ENCODE measurements at regions not wholly inside any gene's neighbourhood (a gene's known extent, or its start where the extent isn't known, plus 50 kb on each side); places are given as distances from the start of the nearest gene placed in this dataset.
A peak's percentile ranks its signal among the peaks of the same experiment; 100 is the strongest.

GRCh38 chr6:15908871-15909270, 220.0 kb upstream of the MYLIP start:
- no peak for DNase-seq (ENCODE audit: low read depth, low spot score)
- no peaks in the 10 kb centered on the region for H3K36me3 ChIP-seq (ENCODE audit: control insufficient read depth in 2 of 2, insufficient read depth in 2 of 2, low read length in 1 of 2)
- H3K4me3 ChIP-seq = no peak overlapping the region
- H3K4me2 ChIP-seq (ENCODE audit: control insufficient read depth, insufficient read depth) = no peak overlapping the region
- ChIA-PET POLR2A (no interaction called here), CTCF (interaction anchor here (1.0 to 1.2 kb wide), 4 partner anchors 15 to 274 kb away, joined by 3 to 4 read pairs (median 3); no protein-coding TSS in a partner anchor), SMC1A (ENCODE audit: uncharacterized antibody, unreplicated experiment) (interaction anchor here (0.8 to 12.8 kb wide), 7 partner anchors 8 to 227 kb away, joined by 4 to 184 read pairs (median 5); partner anchors contain the start of gene MYLIP), RAD21 (ENCODE audit: unreplicated experiment) (interaction anchor here (1.1 to 11.6 kb wide), 4 partner anchors 29 to 219 kb away, joined by 3 to 220 read pairs (median 32); partner anchors contain the start of gene MYLIP)
- in situ Hi-C loops (cut with MboI) = no loop called here
- no peaks in the 10 kb centered on the region for H4K20me1 ChIP-seq (ENCODE audit: control insufficient read depth, insufficient read depth)
- no peak for FAIRE-seq
- peak; percentile 11; the same call in 1 of the 2 replicates for TF ChIP-seq MLLT1 (IDR thresholded peaks at IDR 0.05)
- TF ChIP-seq HCFC1 (IDR thresholded peaks at IDR 0.05; ENCODE audit: low read length) = no peak
- TF ChIP-seq HDGF (IDR thresholded peaks at IDR 0.05) = 0 out of 2 replicates have a peak, but pooled peaks have one; percentile 43
- H3K79me2 ChIP-seq (ENCODE audit: control insufficient read depth, insufficient read depth, low read length) = no peaks in the 10 kb centered on the region
- H3K27ac ChIP-seq (ENCODE audit: control insufficient read depth, insufficient read depth) = no peak overlapping the region
- no peaks in the 10 kb centered on the region for H3K27me3 ChIP-seq (replicated peaks in 1 of 2; ENCODE audit: control insufficient read depth in 2 of 2, insufficient read depth in 2 of 2, low read length in 1 of 2)
- intact Hi-C loops (cut with micrococcal nuclease; ENCODE audit: unreplicated experiment) = no loop called here
- H3K9me3 ChIP-seq (replicated peaks; ENCODE audit: control insufficient read depth, insufficient read depth, low read length) = no peaks in the 10 kb centered on the region
- H2AFZ ChIP-seq (ENCODE audit: control insufficient read depth, low read depth, low read length) = no peak overlapping the region
- no peak overlapping the region for H3K9ac ChIP-seq (ENCODE audit: control insufficient read depth, insufficient read depth, low read length)
- peaks cover 44% of the 10 kb centered on the region for H3K4me1 ChIP-seq (ENCODE audit: control insufficient read depth, insufficient read depth, low read length)
- no TSS peak for BruUV-seq (replicated peaks)
- ATAC-seq = no peak
- WGBS (ENCODE audit: insufficient coverage, insufficient replicate concordance, low lambda C conversion rate, missing lambda C conversion rate) = 97% methylated on average over 5 of the region's 5 CpGs

- no peak; the same call in 2 of the 3 replicates for ATAC-seq
- intact Hi-C loops (cut with micrococcal nuclease; ENCODE audit: unreplicated experiment) (no loop called here), in situ Hi-C loops (cut with MboI) (no loop called here)
- Histone ChIP-seq H3K4me3 (no peak overlapping the region), H3K4me1 (ENCODE audit: control insufficient read depth, insufficient read depth, low read length) (peaks cover 44% of the 10 kb centered on the region), H2AFZ (ENCODE audit: control insufficient read depth, low read depth, low read length) (peak overlapping the region; percentile 65), H3K27me3 (replicated peaks in 1 of 2; ENCODE audit: control insufficient read depth in 2 of 2, insufficient read depth in 2 of 2, low read length in 1 of 2) (no peaks in the 10 kb centered on the region), H3K9ac (ENCODE audit: control insufficient read depth, insufficient read depth, low read length) (no peak overlapping the region), H3K9me3 (replicated peaks; ENCODE audit: control insufficient read depth, insufficient read depth, low read length) (peaks cover 5% of the 10 kb centered on the region; the same call in 2 of the 3 replicates), H3K36me3 (ENCODE audit: control insufficient read depth in 2 of 2, insufficient read depth in 2 of 2, low read length in 1 of 2) (no peaks in the 10 kb centered on the region), H3K4me2 (ENCODE audit: control insufficient read depth, insufficient read depth) (peak overlapping the region; percentile 56; the same call in 1 of the 2 replicates), H4K20me1 (ENCODE audit: control insufficient read depth, insufficient read depth) (no peaks in the 10 kb centered on the region), H3K27ac (ENCODE audit: control insufficient read depth, insufficient read depth) (peak overlapping the region; percentile 54), H3K79me2 (ENCODE audit: control insufficient read depth, insufficient read depth, low read length) (no peaks in the 10 kb centered on the region)
- no TSS peak for BruUV-seq (replicated peaks)
- 0 out of 2 replicates have a peak, but pooled peaks have one; percentile 10 for TF ChIP-seq ZNF687 (IDR thresholded peaks at IDR 0.05)
- TF ChIP-seq ATF2 (IDR thresholded peaks at IDR 0.05; ENCODE audit: low read length) = no peak
- peak; percentile 43 for TF ChIP-seq MLLT1 (IDR thresholded peaks at IDR 0.05)
- no peak for TF ChIP-seq CREB1 (IDR thresholded peaks at IDR 0.05; ENCODE audit: low read depth)
- no peak for TF ChIP-seq HDGF (IDR thresholded peaks at IDR 0.05)
- DNase-seq (ENCODE audit: low read depth, low spot score) = no peak
- CTCF ChIA-PET = interaction anchor here (0.7 to 1.2 kb wide), 7 partner anchors 14 to 261 kb away, joined by 3 to 4 read pairs (median 3); partner anchors contain the start of gene MYLIP
- SMC1A ChIA-PET (ENCODE audit: uncharacterized antibody, unreplicated experiment) = interaction anchor here (0.6 to 12.8 kb wide), 17 partner anchors 11 to 275 kb away, joined by 3 to 184 read pairs (median 4); partner anchors contain the start of gene MYLIP
- FAIRE-seq = no peak
- POLR2A ChIA-PET = interaction anchor here (1.0 to 1.4 kb wide), 3 partner anchors 8 to 128 kb away, joined by 3 to 5 read pairs (median 4); no protein-coding TSS in a partner anchor
- RAD21 ChIA-PET (ENCODE audit: unreplicated experiment) = interaction anchor here (0.7 to 11.6 kb wide), 8 partner anchors 28 to 298 kb away, joined by 3 to 220 read pairs (median 4); partner anchors contain the start of gene MYLIP
- WGBS (ENCODE audit: insufficient coverage, insufficient replicate concordance, low lambda C conversion rate, missing lambda C conversion rate) = 65% methylated on average over 11 of the region's 11 CpGs
These were observed 220.9 kb upstream of the MYLIP start for GRCh38 chr6:15907914-15908518.

Data from GM12878 (cell line).